ENCODE measurements at regions not wholly inside any gene's neighbourhood (a gene's known extent, or its start where the extent isn't known, plus 50 kb on each side); places are given as distances from the start of the nearest gene placed in this dataset.

DNA sequence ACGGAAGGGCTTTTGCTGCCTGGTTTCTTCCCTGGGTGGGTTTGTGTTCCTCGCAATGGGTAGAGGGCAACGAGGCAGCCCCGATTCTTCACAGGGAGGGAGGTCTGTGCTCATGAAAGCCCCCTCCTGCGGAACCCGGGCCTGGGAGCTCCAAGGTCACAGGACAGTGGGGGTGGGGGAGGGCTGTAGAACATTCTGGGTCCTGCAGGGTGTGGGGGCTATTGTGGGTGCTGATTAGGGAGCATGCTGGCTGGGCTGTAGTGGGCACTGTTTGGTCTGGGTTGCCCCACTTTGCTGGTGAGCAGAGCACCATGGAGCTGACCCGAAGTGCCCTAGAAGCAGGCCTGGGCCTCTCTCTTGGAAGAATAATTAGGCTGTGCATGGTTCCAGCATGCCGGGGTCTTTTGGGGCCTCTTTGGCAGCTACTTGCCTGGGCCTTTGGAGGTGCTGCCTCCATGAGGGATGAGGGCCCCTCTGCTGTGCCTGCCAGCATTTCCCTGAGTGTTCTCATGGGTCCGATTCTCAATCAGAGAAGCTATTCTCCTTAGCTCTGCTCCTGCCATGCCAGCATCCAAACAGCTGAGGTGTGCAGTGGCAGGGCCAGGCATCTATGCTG lies 232.2 kb upstream of the HS6ST1 start:
- TF ChIP-seq, protein P1, sequence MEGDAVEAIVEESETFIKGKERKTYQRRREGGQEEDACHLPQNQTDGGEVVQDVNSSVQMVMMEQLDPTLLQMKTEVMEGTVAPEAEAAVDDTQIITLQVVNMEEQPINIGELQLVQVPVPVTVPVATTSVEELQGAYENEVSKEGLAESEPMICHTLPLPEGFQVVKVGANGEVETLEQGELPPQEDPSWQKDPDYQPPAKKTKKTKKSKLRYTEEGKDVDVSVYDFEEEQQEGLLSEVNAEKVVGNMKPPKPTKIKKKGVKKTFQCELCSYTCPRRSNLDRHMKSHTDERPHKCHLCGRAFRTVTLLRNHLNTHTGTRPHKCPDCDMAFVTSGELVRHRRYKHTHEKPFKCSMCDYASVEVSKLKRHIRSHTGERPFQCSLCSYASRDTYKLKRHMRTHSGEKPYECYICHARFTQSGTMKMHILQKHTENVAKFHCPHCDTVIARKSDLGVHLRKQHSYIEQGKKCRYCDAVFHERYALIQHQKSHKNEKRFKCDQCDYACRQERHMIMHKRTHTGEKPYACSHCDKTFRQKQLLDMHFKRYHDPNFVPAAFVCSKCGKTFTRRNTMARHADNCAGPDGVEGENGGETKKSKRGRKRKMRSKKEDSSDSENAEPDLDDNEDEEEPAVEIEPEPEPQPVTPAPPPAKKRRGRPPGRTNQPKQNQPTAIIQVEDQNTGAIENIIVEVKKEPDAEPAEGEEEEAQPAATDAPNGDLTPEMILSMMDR (IDR thresholded peaks at IDR 0.05; ENCODE audit: extremely low read depth in 1 of 2, insufficient read depth in 1 of 2, low read depth in 1 of 2, low read length in 2 of 2): no peak
- TF ChIP-seq POLR2A (IDR thresholded peaks at IDR 0.05; ENCODE audit: low read depth, low read length) (no peak), EZH2 (IDR thresholded peaks at IDR 0.05; ENCODE audit: borderline replicate concordance, low read depth, low read length, severe bottlenecking) (no peak), FOS (IDR thresholded peaks at IDR 0.05; ENCODE audit: borderline replicate concordance, insufficient read depth, low read length) (no peak), POLR2AphosphoS5 (IDR thresholded peaks at IDR 0.05; ENCODE audit: insufficient read depth, low read depth, low read length) (no peak), JUN (IDR thresholded peaks at IDR 0.05; ENCODE audit: borderline replicate concordance, insufficient read depth, insufficient read length, low read depth) (no peak), MYC (IDR thresholded peaks at IDR 0.05; ENCODE audit: low read depth, low read length) (no peak), GATA2 (IDR thresholded peaks at IDR 0.05; ENCODE audit: insufficient read depth, insufficient read length, low read depth, low read length) (no peak)
